Ureter (tissue), 1 donor: ENCODE measurements at regions not wholly inside any gene's neighbourhood (a gene's known extent, or its start where the extent isn't known, plus 50 kb on each side); places are given as distances from the start of the nearest gene placed in this dataset.
"Not testable (repeated sequence)": the region's sequence is repeated elsewhere in the genome, so short reads cannot be mapped to it uniquely, and the experiment has no call there.

Experiments
- DNase-seq: peaks from one replicate; pipeline ENCODE4 v3.0.0-alpha.2; 2020; ENCODE audit warnings: low spot score
- donor health status: DM: yes; HTN: yes; CAD: no.

DNA sequence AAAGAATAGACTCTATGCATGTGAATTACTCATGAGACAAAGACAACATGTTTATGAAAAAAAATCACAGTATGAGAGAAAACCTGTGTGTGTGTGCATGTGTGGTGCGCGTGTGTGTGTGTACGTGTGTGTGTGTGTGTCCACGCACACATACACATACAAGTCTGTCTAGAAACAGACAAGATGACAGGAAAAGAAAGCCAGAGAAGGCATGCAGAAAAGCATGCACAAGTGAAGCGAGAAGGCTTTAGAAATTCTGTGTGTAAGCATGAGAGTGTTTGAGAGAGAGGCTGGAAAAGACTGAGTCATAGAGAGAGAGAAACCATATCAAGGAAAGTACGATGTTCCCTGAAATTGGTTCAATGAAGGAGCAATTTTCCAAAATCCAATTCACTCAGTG is 566.4 kb upstream of the C16orf82 start:
- no peak for DNase-seq

DNA sequence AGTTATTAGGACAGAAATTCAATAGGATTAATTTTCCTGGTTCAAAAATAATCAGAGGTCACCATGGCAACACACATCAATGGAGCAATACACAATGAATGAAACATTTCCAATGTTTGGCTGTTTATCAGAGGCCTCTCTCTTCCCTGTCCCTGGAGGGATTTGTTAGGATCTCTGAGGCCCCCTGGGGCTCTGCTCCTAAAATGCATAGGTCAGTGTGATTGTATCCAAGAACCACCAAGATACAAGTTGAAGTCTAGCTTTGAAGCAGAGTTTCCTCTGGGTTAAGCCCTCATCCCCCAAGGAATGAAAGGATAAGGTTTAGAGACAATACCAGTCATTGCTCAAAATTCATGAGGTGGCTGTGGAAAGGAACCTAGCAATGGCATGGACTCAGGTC is 561.2 kb upstream of the C16orf82 start:
- DNase-seq = no peak

DNA sequence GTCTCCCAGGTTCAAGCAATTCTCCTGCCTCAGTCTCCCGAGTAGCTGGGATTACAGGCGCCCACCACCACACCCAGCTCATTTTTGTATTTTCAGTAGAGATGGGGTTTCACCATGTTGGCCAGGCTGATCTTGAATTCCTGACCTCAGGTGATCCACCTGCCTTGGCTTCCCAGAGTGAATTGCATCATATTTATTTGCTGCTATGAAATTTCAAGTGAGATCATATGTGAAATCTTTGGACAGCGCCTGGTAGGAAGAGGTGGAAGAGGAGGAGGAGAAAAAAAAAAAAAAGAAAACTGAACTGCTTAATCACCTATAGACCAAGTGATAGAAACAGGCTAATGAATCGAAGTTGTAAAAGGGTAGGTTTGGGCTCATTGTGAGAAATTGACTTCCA is 557.8 kb upstream of the C16orf82 start:
- DNase-seq = not testable (repeated sequence)

DNA sequence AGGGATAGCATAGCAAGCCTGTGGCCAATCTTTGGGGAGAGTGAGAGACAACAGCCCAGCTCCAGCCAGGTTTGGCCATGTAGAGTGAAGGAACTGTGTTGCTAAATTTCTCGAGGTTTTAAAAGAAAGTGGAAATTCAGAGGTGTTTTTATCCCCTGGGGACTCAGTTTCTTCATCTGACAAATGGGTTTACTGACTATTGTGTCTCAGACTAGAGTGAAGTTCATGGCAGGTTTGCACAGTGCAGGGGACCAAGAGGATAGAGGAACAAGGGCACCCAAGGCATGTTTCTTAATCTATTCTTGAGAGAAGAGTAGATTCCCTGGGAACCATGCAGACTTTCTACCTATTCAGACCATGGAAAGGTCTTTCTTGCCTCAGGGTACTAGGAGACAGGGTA is 555.8 kb upstream of the C16orf82 start:
- DNase-seq = no peak

DNA sequence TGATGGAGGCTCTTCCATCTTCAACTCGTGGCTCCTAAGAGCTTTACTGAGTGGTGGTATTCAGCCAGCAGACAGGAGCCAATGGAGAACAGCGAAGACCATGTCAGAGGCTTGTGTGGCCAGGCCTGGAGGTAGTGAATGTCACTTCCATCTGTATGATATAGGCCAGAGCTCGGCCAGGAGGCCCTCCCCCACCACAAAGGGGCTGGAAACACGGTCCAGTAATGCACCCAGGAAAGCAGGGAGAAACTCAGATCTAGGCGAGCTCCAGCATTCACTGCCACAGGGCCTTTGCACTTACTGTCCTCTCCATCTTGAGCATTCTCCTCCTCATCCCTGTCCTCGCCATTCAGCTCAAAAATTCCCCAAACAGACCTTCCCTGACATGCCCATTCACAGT is 555.3 kb upstream of the C16orf82 start:
- DNase-seq = no peak

GRCh38 chr16:26521626-26522025 is 545.1 kb upstream of the C16orf82 start:
- DNase-seq = no peak

GRCh38 chr16:26524281-26524680 is 542.4 kb upstream of the C16orf82 start:
- no peak for DNase-seq

DNA sequence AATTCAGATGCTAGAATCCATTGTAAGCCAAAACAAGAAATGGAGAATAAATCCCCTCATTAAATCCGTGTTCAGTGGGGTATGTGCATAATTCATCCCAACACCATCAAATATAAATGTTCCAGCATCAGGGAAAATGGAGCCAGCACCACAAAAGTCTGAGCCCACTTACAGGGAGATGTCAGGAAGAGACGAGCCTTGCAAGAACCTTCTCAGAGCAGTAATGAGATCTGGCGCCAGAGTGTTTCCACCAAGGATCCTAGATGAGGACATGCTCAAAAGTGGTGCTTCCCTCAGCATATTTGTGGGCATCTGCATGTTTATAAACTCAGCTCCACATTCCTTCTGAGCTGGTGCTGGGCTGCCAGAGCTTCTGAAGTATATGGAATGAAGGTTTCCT is 541.9 kb upstream of the C16orf82 start:
- DNase-seq = no peak

DNA sequence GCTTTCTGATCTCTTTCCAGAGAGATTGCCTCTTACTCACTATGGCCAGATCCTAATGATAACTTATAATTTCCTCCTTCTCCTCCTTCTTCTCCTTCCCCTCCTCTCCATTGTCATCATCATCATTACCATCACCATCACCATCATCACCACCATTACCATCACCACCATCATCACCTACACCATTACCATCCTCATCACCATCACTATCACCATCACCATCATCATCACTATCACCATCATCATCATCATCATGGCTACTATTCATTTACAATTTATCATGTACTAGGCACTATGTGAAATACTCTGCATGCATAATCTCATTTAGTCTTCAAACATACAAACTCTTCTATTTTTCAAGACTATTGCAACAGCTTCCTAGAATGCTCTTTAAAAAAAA is 540.9 kb upstream of the C16orf82 start:
- DNase-seq = no peak

GRCh38 chr16:26526633-26527032 is 540.1 kb upstream of the C16orf82 start:
- DNase-seq = no peak

GRCh38 chr16:26530584-26531289 is 536.0 kb upstream of the C16orf82 start:
- no peak for DNase-seq

DNA sequence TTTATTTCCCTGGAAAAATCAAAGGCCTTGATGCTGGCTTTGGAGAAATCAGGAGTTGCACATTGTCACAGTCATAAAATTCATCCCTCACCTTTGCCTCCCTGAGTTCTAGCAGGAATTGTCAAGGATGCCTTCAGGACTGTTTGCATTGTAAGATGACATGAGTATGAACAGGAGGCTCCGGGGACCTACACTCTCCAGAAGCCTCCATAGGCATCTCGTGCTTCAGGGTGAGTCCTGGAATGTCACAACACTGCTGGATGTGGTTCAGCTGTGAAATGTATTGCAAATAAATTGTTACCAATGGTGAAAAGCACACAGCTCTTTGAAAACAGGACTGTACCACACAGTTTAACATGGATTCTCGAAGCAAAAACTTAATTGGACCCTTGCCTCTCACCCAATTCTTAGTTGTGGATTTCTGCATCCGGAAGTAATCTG is 535.4 kb upstream of the C16orf82 start:
- DNase-seq = no peak

DNA sequence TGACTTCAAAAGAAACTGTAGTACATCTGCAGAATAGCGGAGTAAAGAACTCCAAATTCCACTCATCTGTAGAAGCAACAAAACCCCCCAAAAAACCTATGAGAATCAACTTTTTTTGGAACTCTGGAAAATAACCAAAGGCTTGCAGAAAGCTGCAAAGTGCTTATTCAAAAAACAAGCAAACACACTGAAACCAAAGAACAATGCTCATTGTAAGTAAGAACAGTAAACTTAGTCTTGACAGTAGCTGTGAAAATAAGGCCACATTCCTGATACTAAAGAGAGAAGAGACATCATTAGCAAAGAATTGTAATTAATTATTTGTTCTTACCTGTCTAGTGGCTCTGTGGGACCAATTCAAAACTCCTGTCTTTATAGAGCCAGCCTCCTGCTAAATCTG is 534.3 kb upstream of the C16orf82 start:
- no peak for DNase-seq

GRCh38 chr16:26542198-26542597 is 524.5 kb upstream of the C16orf82 start:
- no peak for DNase-seq

DNA sequence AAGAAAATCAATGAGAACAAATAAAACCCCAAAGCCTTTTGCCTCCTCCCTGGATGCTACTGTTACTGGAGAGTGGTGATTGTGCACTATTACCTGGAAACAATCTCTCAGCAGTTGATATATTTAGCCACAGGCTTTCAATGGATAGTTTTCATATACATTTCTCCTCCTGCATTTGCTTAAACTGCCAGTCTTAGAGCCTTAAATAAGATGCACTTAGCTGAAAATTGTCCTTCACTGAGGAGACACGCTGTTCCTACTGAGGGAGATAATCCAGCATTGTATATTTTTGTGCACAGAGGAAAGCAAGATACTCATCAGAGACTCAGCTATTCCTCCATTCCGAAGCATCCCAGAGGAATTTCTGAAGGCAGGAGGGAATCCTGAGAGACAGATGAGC is 520.2 kb upstream of the C16orf82 start:
- DNase-seq = no peak

- DNase-seq = no peak
Observed at GRCh38 chr16:26547681-26548080, 519.0 kb upstream of the C16orf82 start.

DNA sequence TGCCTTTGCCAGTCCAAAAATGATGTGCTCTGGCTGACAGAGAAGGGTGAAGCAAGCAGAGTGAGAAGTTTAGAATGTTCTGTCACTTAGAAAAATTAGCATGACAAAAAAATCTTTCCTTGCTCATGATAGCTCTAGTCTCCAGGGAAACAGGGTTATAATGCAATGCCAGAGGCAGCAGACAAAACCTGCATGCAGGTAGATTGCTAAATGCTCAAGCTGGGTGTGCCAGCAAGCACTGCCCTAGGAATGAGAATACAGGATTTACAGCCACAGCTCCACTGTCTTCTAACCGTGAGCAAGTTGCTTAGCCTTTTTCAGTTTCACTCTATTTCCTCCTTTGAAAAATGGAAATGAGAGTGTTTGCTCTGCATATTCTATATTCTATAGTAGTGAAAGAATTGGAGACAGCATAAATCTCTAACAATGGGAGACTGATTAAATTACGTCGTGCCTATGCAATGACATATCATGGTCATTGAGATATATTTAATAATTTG is 516.6 kb upstream of the C16orf82 start:
- DNase-seq = no peak

DNA sequence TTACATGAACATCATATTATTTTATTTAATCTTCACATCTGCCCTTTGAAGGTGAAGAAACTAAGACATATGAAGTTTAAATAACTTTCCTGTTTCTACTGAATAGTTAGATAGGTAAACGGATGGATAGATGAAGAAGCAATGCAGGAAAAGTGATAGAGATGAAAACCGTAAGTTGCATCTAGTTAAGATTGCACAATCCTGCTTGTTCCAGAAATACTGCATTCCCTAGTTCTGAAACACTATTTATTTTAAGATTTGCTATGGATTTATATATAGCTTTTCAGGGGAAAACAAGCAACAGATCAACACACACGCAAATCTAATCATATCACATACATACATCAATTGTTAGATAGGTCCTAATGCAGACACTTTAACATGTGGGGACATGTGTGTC is 512.7 kb upstream of the C16orf82 start:
- no peak for DNase-seq

- DNase-seq = no peak
Observed at GRCh38 chr16:26561303-26561702, 505.4 kb upstream of the C16orf82 start.

GRCh38 chr16:26563018-26563417 is 503.7 kb upstream of the C16orf82 start:
- no peak for DNase-seq

DNA sequence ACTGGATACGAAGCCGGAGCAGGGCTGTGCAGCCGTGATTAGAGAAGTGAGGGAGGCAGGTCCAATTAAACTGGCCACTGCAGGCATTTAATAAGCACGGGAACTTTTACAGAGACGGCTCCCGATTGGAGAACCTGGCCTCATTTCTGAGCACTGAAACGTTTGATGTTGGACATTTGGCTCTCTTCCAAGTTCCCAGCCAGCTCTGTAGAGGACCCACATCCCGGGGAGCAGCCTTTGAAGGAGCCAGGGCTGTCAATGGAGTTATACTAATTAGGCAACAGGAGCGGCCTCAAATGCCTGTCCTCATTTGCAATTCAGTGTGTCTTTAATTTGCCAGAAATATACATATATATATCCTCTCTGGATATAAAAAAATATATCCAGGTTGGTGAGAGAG is 499.4 kb upstream of the C16orf82 start:
- no peak for DNase-seq

- no peak for DNase-seq
Observed at GRCh38 chr16:26569793-26570192, 496.9 kb upstream of the C16orf82 start.

- no peak for DNase-seq
Observed at GRCh38 chr16:26578748-26579147, 488.0 kb upstream of the C16orf82 start.

- no peak for DNase-seq
Observed at GRCh38 chr16:26583803-26584202, 482.9 kb upstream of the C16orf82 start.
